ENCODE measurements at regions not wholly inside any gene's neighbourhood (a gene's known extent, or its start where the extent isn't known, plus 50 kb on each side); places are given as distances from the start of the nearest gene placed in this dataset.

DNA sequence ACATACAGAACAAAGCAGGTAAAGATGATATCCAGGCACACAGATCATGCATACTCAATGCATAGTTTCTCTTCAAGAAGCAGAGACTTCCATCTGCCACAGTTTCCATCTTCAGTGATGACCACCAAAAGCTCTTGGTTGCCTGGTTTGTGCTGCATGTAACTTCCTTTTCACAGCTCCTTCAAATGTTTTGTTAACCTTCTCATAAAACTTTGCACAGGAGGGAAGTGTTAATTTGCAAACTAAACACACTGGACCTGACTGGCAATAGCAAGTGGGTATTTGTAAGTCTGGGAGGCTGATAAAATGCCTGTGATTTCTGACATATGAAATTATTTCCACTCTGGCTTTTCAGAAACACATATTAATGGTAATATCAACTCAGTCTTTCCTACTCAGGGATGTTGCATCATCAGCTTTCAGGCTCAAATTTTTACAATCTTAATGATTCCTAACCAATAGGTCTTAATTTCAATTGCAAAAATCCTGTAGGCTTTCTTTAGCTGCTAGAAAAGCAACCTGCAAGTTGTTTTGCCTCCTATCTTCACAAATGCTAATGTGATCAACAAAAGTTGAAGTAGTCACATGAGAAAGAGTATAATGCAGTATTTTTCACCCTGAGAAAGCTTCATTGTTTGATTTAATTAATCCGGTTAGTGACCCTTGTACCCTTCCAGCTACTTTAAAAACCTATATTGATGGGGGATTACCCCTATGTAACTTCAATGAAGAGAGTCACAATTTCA lies 575.6 kb downstream of the DIAPH3 start:
- Histone ChIP-seq H3K36me3 (ENCODE audit: insufficient read depth, low read length) (no peaks in the 10 kb centered on the region), H3K4me2 (ENCODE audit: low read length) (no peak overlapping the region), H3K27ac (ENCODE audit: low read depth, low read length) (no peak overlapping the region), H3K79me2 (ENCODE audit: insufficient read depth, low read length) (no peaks in the 10 kb centered on the region), H3K4me1 (ENCODE audit: insufficient read depth, low read length) (no peaks in the 10 kb centered on the region), H3K9me3 (ENCODE audit: insufficient read depth, low read depth, low read length) (no peaks in the 10 kb centered on the region), H3K9ac (ENCODE audit: low read length) (no peak overlapping the region), H3K4me3 (ENCODE audit: insufficient read depth, low read depth, low read length) (no peak overlapping the region), H4K20me1 (ENCODE audit: insufficient read depth, low read length) (no peaks in the 10 kb centered on the region), H3K27me3 (ENCODE audit: insufficient read depth, low read length) (peaks cover 2% of the 10 kb centered on the region), H2AFZ (ENCODE audit: low read depth, low read length) (no peak overlapping the region)
- TF ChIP-seq, protein P1, sequence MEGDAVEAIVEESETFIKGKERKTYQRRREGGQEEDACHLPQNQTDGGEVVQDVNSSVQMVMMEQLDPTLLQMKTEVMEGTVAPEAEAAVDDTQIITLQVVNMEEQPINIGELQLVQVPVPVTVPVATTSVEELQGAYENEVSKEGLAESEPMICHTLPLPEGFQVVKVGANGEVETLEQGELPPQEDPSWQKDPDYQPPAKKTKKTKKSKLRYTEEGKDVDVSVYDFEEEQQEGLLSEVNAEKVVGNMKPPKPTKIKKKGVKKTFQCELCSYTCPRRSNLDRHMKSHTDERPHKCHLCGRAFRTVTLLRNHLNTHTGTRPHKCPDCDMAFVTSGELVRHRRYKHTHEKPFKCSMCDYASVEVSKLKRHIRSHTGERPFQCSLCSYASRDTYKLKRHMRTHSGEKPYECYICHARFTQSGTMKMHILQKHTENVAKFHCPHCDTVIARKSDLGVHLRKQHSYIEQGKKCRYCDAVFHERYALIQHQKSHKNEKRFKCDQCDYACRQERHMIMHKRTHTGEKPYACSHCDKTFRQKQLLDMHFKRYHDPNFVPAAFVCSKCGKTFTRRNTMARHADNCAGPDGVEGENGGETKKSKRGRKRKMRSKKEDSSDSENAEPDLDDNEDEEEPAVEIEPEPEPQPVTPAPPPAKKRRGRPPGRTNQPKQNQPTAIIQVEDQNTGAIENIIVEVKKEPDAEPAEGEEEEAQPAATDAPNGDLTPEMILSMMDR (IDR thresholded peaks at IDR 0.05; ENCODE audit: insufficient read depth, low read depth, low read length), result no peak
- TF ChIP-seq EZH2 (IDR thresholded peaks at IDR 0.05; ENCODE audit: insufficient read depth, low read length), result no peak
- Mint-ChIP-seq H3K27ac (ENCODE audit: unreplicated experiment) (no peak overlapping the region), H3K36me3 (ENCODE audit: low read depth, unreplicated experiment) (no peaks in the 10 kb centered on the region), H3K27me3 (ENCODE audit: low read depth, unreplicated experiment) (no peaks in the 10 kb centered on the region), H3K9me3 (ENCODE audit: unreplicated experiment) (peaks cover 3% of the 10 kb centered on the region), H3K4me1 (ENCODE audit: low read depth, unreplicated experiment) (no peaks in the 10 kb centered on the region), H3K4me3 (ENCODE audit: unreplicated experiment) (no peak overlapping the region)
- DNase-seq (ENCODE audit: low read depth) (no peak), FAIRE-seq (no peak)

DNA sequence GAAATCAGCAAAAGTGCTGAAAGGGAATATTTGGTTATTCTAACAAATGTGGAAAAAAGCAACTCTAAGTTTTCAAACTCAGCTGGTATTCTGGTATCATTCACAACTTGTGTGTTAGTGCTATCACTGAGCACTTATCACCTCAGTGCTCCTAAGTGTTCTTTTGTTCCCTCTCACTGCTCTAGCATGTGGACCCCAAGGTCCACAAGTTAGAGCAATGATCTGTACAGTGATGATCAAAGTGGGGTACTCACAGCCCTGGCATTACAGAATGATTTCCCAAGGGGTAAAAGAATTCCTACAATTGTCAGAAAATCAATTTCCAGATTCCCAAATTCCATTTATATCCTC lies 575.0 kb downstream of the DIAPH3 start:
- Histone ChIP-seq H3K27ac (ENCODE audit: low read depth, low read length) (no peak overlapping the region), H2AFZ (ENCODE audit: low read depth, low read length) (no peak overlapping the region), H3K36me3 (ENCODE audit: insufficient read depth, low read length) (no peaks in the 10 kb centered on the region), H3K9ac (ENCODE audit: low read length) (no peak overlapping the region), H3K4me1 (ENCODE audit: insufficient read depth, low read length) (no peaks in the 10 kb centered on the region), H3K27me3 (ENCODE audit: insufficient read depth, low read length) (peaks cover 2% of the 10 kb centered on the region), H3K4me2 (ENCODE audit: low read length) (no peak overlapping the region), H3K79me2 (ENCODE audit: insufficient read depth, low read length) (no peaks in the 10 kb centered on the region), H3K4me3 (ENCODE audit: insufficient read depth, low read depth, low read length) (no peak overlapping the region), H3K9me3 (ENCODE audit: insufficient read depth, low read depth, low read length) (no peaks in the 10 kb centered on the region), H4K20me1 (ENCODE audit: insufficient read depth, low read length) (no peaks in the 10 kb centered on the region)
- FAIRE-seq (no peak), DNase-seq (ENCODE audit: low read depth) (no peak)
- no peaks in the 10 kb centered on the region for H3K27me3 Mint-ChIP-seq (ENCODE audit: low read depth, unreplicated experiment)
- H3K4me1 Mint-ChIP-seq (ENCODE audit: low read depth, unreplicated experiment), result no peaks in the 10 kb centered on the region
- peaks cover 3% of the 10 kb centered on the region for H3K9me3 Mint-ChIP-seq (ENCODE audit: unreplicated experiment)
- TF ChIP-seq EZH2 (IDR thresholded peaks at IDR 0.05; ENCODE audit: insufficient read depth, low read length), result no peak
- TF ChIP-seq, protein P1 (IDR thresholded peaks at IDR 0.05; ENCODE audit: insufficient read depth, low read depth, low read length), result no peak
- no peak overlapping the region for H3K4me3 Mint-ChIP-seq (ENCODE audit: unreplicated experiment)
- no peaks in the 10 kb centered on the region for H3K36me3 Mint-ChIP-seq (ENCODE audit: low read depth, unreplicated experiment)
- H3K27ac Mint-ChIP-seq (ENCODE audit: unreplicated experiment), result no peak overlapping the region

DNA sequence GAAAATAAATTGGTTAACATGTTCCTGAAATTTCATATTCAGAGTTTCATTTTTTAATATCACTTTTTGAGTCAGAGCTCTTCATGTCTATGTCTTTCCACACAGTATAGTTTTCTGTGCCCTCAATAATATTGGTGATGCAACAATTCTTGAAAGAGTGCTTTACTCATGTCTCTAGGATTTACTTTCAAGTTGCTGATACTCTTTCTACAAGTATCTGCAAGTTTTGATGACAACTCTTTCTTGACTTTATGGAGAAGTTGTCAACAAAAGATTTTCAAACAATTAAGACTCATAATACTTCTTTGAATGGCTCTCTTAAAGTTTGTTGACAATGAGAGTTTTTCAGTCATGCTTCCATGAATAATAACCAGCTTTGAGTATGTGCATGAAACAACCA lies 561.7 kb downstream of the DIAPH3 start:
- Histone ChIP-seq H3K9me3 (ENCODE audit: insufficient read depth, low read depth, low read length) (no peaks in the 10 kb centered on the region), H3K27me3 (ENCODE audit: insufficient read depth, low read length) (no peaks in the 10 kb centered on the region), H3K79me2 (ENCODE audit: insufficient read depth, low read length) (no peaks in the 10 kb centered on the region), H3K27ac (ENCODE audit: low read depth, low read length) (no peak overlapping the region), H3K4me2 (ENCODE audit: low read length) (no peak overlapping the region), H3K4me1 (ENCODE audit: insufficient read depth, low read length) (no peaks in the 10 kb centered on the region), H3K4me3 (ENCODE audit: insufficient read depth, low read depth, low read length) (no peak overlapping the region), H3K36me3 (ENCODE audit: insufficient read depth, low read length) (no peaks in the 10 kb centered on the region), H2AFZ (ENCODE audit: low read depth, low read length) (no peak overlapping the region), H4K20me1 (ENCODE audit: insufficient read depth, low read length) (no peaks in the 10 kb centered on the region), H3K9ac (ENCODE audit: low read length) (no peak overlapping the region)
- TF ChIP-seq, protein P1 (IDR thresholded peaks at IDR 0.05; ENCODE audit: insufficient read depth, low read depth, low read length), result no peak
- no peak for TF ChIP-seq EZH2 (IDR thresholded peaks at IDR 0.05; ENCODE audit: insufficient read depth, low read length)
- no peak for DNase-seq (ENCODE audit: low read depth)
- H3K9me3 Mint-ChIP-seq (ENCODE audit: unreplicated experiment), result no peaks in the 10 kb centered on the region
- H3K4me1 Mint-ChIP-seq (ENCODE audit: low read depth, unreplicated experiment), result no peaks in the 10 kb centered on the region
- H3K4me3 Mint-ChIP-seq (ENCODE audit: unreplicated experiment), result no peak overlapping the region
- FAIRE-seq, result no peak
- no peaks in the 10 kb centered on the region for H3K36me3 Mint-ChIP-seq (ENCODE audit: low read depth, unreplicated experiment)
- no peaks in the 10 kb centered on the region for H3K27me3 Mint-ChIP-seq (ENCODE audit: low read depth, unreplicated experiment)
- no peak overlapping the region for H3K27ac Mint-ChIP-seq (ENCODE audit: unreplicated experiment)
